ENCODE measurements at regions not wholly inside any gene's neighbourhood (a gene's known extent, or its start where the extent isn't known, plus 50 kb on each side); places are given as distances from the start of the nearest gene placed in this dataset.

- Histone ChIP-seq H3K56ac (ENCODE audit: extremely low read depth, insufficient read depth, low read length) (no peak overlapping the region), H3K4me1 (ENCODE audit: control insufficient read depth, insufficient read depth, low read length) (no peaks in the 10 kb centered on the region), H3K9me3 (ENCODE audit: control insufficient read depth, insufficient read depth, low read length) (no peaks in the 10 kb centered on the region), H2AFZ (replicated peaks; ENCODE audit: low read length, poor library complexity) (no peak overlapping the region), H3K18ac (ENCODE audit: low read depth, low read length) (no peak overlapping the region), H3K23ac (ENCODE audit: low read depth, low read length) (no peak overlapping the region), H2BK15ac (ENCODE audit: low read depth, low read length) (no peak overlapping the region), H3K4ac (ENCODE audit: low read depth, low read length) (no peak overlapping the region), H3K9me1 (ENCODE audit: insufficient read depth, low read length) (no peaks in the 10 kb centered on the region), H2BK20ac (ENCODE audit: low read depth, low read length) (no peak overlapping the region), H4K91ac (ENCODE audit: insufficient read depth, low read depth, low read length) (no peak overlapping the region), H4K8ac (ENCODE audit: low read depth in 2 of 2, low read length in 2 of 2) (no peak overlapping the region), H3K27me3 (ENCODE audit: control insufficient read depth, insufficient read depth, low read length) (no peaks in the 10 kb centered on the region), H4K5ac (ENCODE audit: low read depth, low read length) (no peak overlapping the region), H3K27ac (ENCODE audit: insufficient read depth, low read length) (no peak overlapping the region), H2BK5ac (ENCODE audit: low read depth, low read length, poor library complexity, severe bottlenecking) (no peak overlapping the region), H3K14ac (replicated peaks; ENCODE audit: low read depth, low read length) (no peak overlapping the region), H2AK9ac (replicated peaks; ENCODE audit: low read depth, low read length, poor library complexity) (no peak overlapping the region), H4K20me1 (ENCODE audit: insufficient read depth, low read length) (no peaks in the 10 kb centered on the region), H3K36me3 (ENCODE audit: control insufficient read depth, insufficient read depth, low read length) (no peaks in the 10 kb centered on the region), H2AK5ac (ENCODE audit: low read depth, low read length) (no peak overlapping the region), H3K4me3 (ENCODE audit: insufficient read depth, low read depth, low read length) (no peak overlapping the region), H3K79me1 (ENCODE audit: low read depth in 1 of 2, low read length in 2 of 2) (no peaks in the 10 kb centered on the region), H3K9ac (ENCODE audit: low read depth, low read length) (no peak overlapping the region), H2BK120ac (ENCODE audit: low read depth, low read length) (no peak overlapping the region), H3K4me2 (ENCODE audit: low read depth, low read length) (no peak overlapping the region)
- ATAC-seq (ENCODE audit: low read depth) = no peak
- dilution Hi-C loops (cut with HindIII; ENCODE audit: low sequenced_read_pairs, unreplicated experiment) (no loop called here), intact Hi-C loops (cut with micrococcal nuclease) (no loop called here), in situ Hi-C loops (cut with MboI; ENCODE audit: low sequenced_read_pairs) (no loop called here)
- no CpG with 5 or more reads among the region's 1 CpG for WGBS, 2 experiments (ENCODE audit: extremely low coverage in 2 of 2, insufficient read length in 1 of 2)
- ChIA-PET POLR2A (ENCODE audit: unreplicated experiment) (no interaction called here), CTCF (no interaction called here)
- no peak for DNase-seq
- no TSS peak for BruUV-seq (replicated peaks)
- TF ChIP-seq RFX5 (IDR thresholded peaks at IDR 0.05; ENCODE audit: low read depth, low read length) (no peak), MAFK (IDR thresholded peaks at IDR 0.05; ENCODE audit: low read depth, low read length) (no peak), CTCF (conservative IDR thresholded peaks at IDR 0.05; ENCODE audit: low read depth, low read length) (no peak), CEBPB (IDR thresholded peaks at IDR 0.05; ENCODE audit: low read depth, low read length) (no peak), RAD21 (IDR thresholded peaks at IDR 0.05; ENCODE audit: low read length) (no peak), CHD1 (IDR thresholded peaks at IDR 0.05; ENCODE audit: low read depth, low read length) (no peak), MAZ (IDR thresholded peaks at IDR 0.05; ENCODE audit: borderline replicate concordance, low read depth, low read length) (no peak), POLR2A (IDR thresholded peaks at IDR 0.05; ENCODE audit: low read depth, low read length) (no peak), BHLHE40 (IDR thresholded peaks at IDR 0.05; ENCODE audit: low read depth, low read length) (no peak), RCOR1 (IDR thresholded peaks at IDR 0.05; ENCODE audit: insufficient replicate concordance, low read length) (no peak), FOS (IDR thresholded peaks at IDR 0.05; ENCODE audit: low read depth, low read length) (no peak), MXI1 (IDR thresholded peaks at IDR 0.05; ENCODE audit: borderline replicate concordance, low read depth, low read length) (no peak), SMC3 (IDR thresholded peaks at IDR 0.05; ENCODE audit: low read depth, low read length) (no peak), NFE2L2 (IDR thresholded peaks at IDR 0.05; ENCODE audit: low read depth, low read length) (no peak)
- TF ChIP-seq, protein P1, sequence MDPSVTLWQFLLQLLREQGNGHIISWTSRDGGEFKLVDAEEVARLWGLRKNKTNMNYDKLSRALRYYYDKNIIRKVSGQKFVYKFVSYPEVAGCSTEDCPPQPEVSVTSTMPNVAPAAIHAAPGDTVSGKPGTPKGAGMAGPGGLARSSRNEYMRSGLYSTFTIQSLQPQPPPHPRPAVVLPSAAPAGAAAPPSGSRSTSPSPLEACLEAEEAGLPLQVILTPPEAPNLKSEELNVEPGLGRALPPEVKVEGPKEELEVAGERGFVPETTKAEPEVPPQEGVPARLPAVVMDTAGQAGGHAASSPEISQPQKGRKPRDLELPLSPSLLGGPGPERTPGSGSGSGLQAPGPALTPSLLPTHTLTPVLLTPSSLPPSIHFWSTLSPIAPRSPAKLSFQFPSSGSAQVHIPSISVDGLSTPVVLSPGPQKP (IDR thresholded peaks at IDR 0.05; ENCODE audit: borderline replicate concordance, low read depth, low read length) = no peak
These were observed 134.9 kb upstream of the SPRED1 start for GRCh38 chr15:38117781-38118180.

Data from IMR-90 (cell line).